GM23338 (cell line): ENCODE measurements at regions not wholly inside any gene's neighbourhood (a gene's known extent, or its start where the extent isn't known, plus 50 kb on each side); places are given as distances from the start of the nearest gene placed in this dataset.

ENCODE experiments used
- CTCF ChIP-seq, 2 experiments: fragments of 200-600 bp in 1 of 2; sonication (generic) in 1 of 2; conservative IDR thresholded peaks; 2 replicates each; pipeline versions ENCODE4 v1.5.1 to v1.6.1; 2016 to 2017; ENCODE audit warnings: antibody characterized with exemption in 2 of 2, low read depth in 2 of 2, mild to moderate bottlenecking in 2 of 2, moderate library complexity in 1 of 2
- EZH2 ChIP-seq: fragments of 200-600 bp; sonication (generic); IDR thresholded peaks from one replicate; pipeline ENCODE4 v1.8.0; 2017; ENCODE audit warnings: antibody characterized with exemption, mild to moderate bottlenecking, low read depth; ENCODE audit not compliant: unreplicated experiment
- POLR2AphosphoS5 ChIP-seq: IDR thresholded peaks from 2 replicates; pipeline ENCODE4 v1.6.1; 2016; ENCODE audit warnings: antibody characterized with exemption, low read depth

DNA sequence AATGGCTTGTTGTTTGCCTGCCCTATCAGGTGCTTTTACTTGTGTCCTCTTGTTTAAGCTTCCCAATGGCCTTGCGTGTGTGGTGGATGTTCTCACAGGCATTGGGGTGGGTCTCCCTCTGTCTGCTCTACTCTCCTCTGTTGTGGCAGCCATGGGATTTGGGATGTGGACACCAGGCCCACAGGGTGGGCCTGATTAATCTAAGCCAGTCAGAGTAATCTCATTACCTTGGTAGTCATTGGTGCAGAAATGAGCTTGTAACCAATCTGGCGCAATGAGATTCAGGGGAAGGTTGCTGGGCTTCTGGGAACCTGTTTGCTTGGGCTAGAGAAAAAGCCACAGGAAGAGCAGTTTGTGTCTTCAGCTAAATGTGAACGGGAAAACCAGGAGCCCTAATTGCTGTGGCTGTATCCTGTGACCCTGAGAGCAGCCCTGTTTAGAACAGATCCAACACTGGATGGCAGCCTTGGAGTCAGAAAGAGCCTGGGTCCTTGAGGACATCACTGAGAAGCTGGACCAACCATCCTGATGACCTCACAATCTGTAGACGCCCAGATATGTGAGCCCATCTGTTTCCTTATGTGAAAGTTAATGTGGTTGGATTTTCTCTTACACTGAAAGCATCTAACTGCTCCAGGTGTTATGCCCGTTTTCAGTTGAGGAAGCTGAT, 157.3 kb upstream of the UBE2E1 start:
- TF ChIP-seq POLR2AphosphoS5: no peak
- TF ChIP-seq CTCF (conservative IDR thresholded peaks at IDR 0.05; ENCODE audit: low read depth in 2 of 2): peak; percentile 17 to 53; a peak in 3 of 4 replicates
- no peak for TF ChIP-seq EZH2
